ENCODE measurements at regions not wholly inside any gene's neighbourhood (a gene's known extent, or its start where the extent isn't known, plus 50 kb on each side); places are given as distances from the start of the nearest gene placed in this dataset.
"Not testable (repeated sequence)": the region's sequence is repeated elsewhere in the genome, so short reads cannot be mapped to it uniquely, and the experiment has no call there.

GRCh38 chr7:67618556-67619162 lies 622.0 kb downstream of the TYW1 start:
- H3K27ac Mint-ChIP-seq, result no peak overlapping the region
- no peak for ATAC-seq
- no peak overlapping the region for H3K4me3 Mint-ChIP-seq
- H3K4me1 Mint-ChIP-seq, result no peaks in the 10 kb centered on the region
- H3K36me3 Mint-ChIP-seq, result no peaks in the 10 kb centered on the region
- H3K27me3 Mint-ChIP-seq, result no peaks in the 10 kb centered on the region
- DNase-seq, result no peak
- H3K9me3 Mint-ChIP-seq (ENCODE audit: low read depth), result peaks cover 3% of the 10 kb centered on the region
- CTCF ChIA-PET, result no interaction called here

GRCh38 chr7:67619175-67619574 lies 622.5 kb downstream of the TYW1 start:
- Mint-ChIP-seq H3K4me3 (no peak overlapping the region), H3K36me3 (no peaks in the 10 kb centered on the region), H3K9me3 (ENCODE audit: low read depth) (no peaks in the 10 kb centered on the region), H3K27me3 (no peaks in the 10 kb centered on the region), H3K27ac (no peak overlapping the region), H3K4me1 (no peaks in the 10 kb centered on the region)
- DNase-seq (no peak), ATAC-seq (no peak)
- CTCF ChIA-PET, result no interaction called here

GRCh38 chr7:67620216-67620933 lies 623.7 kb downstream of the TYW1 start:
- CTCF ChIA-PET, result no interaction called here
- H3K27me3 Mint-ChIP-seq, result no peaks in the 10 kb centered on the region
- DNase-seq, result no peak
- H3K9me3 Mint-ChIP-seq (ENCODE audit: low read depth), result no peaks in the 10 kb centered on the region
- no peak for ATAC-seq
- no peak overlapping the region for H3K4me3 Mint-ChIP-seq
- no peaks in the 10 kb centered on the region for H3K36me3 Mint-ChIP-seq
- no peaks in the 10 kb centered on the region for H3K4me1 Mint-ChIP-seq
- H3K27ac Mint-ChIP-seq, result no peak overlapping the region

GRCh38 chr7:67621704-67622103 lies 625.1 kb downstream of the TYW1 start:
- DNase-seq, result no peak
- CTCF ChIA-PET, result no interaction called here
- Mint-ChIP-seq H3K4me3 (no peak overlapping the region), H3K27ac (no peak overlapping the region), H3K9me3 (ENCODE audit: low read depth) (no peaks in the 10 kb centered on the region), H3K4me1 (no peaks in the 10 kb centered on the region), H3K27me3 (no peaks in the 10 kb centered on the region), H3K36me3 (no peaks in the 10 kb centered on the region)
- ATAC-seq, result no peak

- no peaks in the 10 kb centered on the region for H3K9me3 Mint-ChIP-seq (ENCODE audit: low read depth)
- H3K27me3 Mint-ChIP-seq, result no peaks in the 10 kb centered on the region
- CTCF ChIA-PET, result interaction anchor here (0.7 to 1.5 kb wide), 7 partner anchors 9 to 141 kb away, joined by 3 to 4 read pairs (median 3); no protein-coding TSS in a partner anchor
- no peaks in the 10 kb centered on the region for H3K4me1 Mint-ChIP-seq
- no peak overlapping the region for H3K4me3 Mint-ChIP-seq
- no peaks in the 10 kb centered on the region for H3K36me3 Mint-ChIP-seq
- no peak overlapping the region for H3K27ac Mint-ChIP-seq
- DNase-seq, result peak; percentile 42
- ATAC-seq, result no peak
Measured at GRCh38 chr7:67625257-67625737, 628.7 kb downstream of the TYW1 start.

- Mint-ChIP-seq H3K4me1 (no peaks in the 10 kb centered on the region), H3K27me3 (no peaks in the 10 kb centered on the region), H3K27ac (no peak overlapping the region), H3K9me3 (ENCODE audit: low read depth) (peaks cover 3% of the 10 kb centered on the region), H3K4me3 (no peak overlapping the region), H3K36me3 (no peaks in the 10 kb centered on the region)
- DNase-seq, result no peak
- CTCF ChIA-PET, result no interaction called here
- ATAC-seq, result no peak
Measured at GRCh38 chr7:67631476-67631875, 634.8 kb downstream of the TYW1 start.

- ATAC-seq, result no peak
- no peak overlapping the region for H3K27ac Mint-ChIP-seq
- H3K4me3 Mint-ChIP-seq, result no peak overlapping the region
- CTCF ChIA-PET, result no interaction called here
- H3K27me3 Mint-ChIP-seq, result no peaks in the 10 kb centered on the region
- no peaks in the 10 kb centered on the region for H3K36me3 Mint-ChIP-seq
- H3K4me1 Mint-ChIP-seq, result no peaks in the 10 kb centered on the region
- DNase-seq, result no peak
- H3K9me3 Mint-ChIP-seq (ENCODE audit: low read depth), result peaks cover 5% of the 10 kb centered on the region
Measured at GRCh38 chr7:67635271-67635670, 638.6 kb downstream of the TYW1 start.

- CTCF ChIA-PET, result interaction anchor here (1.1 kb wide), 1 partner anchor 11 kb away, joined by 3 read pairs; no protein-coding TSS in a partner anchor
- peaks cover 5% of the 10 kb centered on the region for H3K9me3 Mint-ChIP-seq (ENCODE audit: low read depth)
- no peaks in the 10 kb centered on the region for H3K36me3 Mint-ChIP-seq
- no peaks in the 10 kb centered on the region for H3K4me1 Mint-ChIP-seq
- DNase-seq, result no peak
- ATAC-seq, result no peak
- H3K27me3 Mint-ChIP-seq, result no peaks in the 10 kb centered on the region
- H3K4me3 Mint-ChIP-seq, result no peak overlapping the region
- H3K27ac Mint-ChIP-seq, result no peak overlapping the region
Measured at GRCh38 chr7:67636348-67637022, 639.9 kb downstream of the TYW1 start.

- Mint-ChIP-seq H3K27me3 (no peaks in the 10 kb centered on the region), H3K4me1 (no peaks in the 10 kb centered on the region), H3K36me3 (no peaks in the 10 kb centered on the region), H3K4me3 (no peak overlapping the region), H3K27ac (no peak overlapping the region), H3K9me3 (ENCODE audit: low read depth) (peaks cover 5% of the 10 kb centered on the region)
- CTCF ChIA-PET, result interaction anchor here (1.1 kb wide), 1 partner anchor 12 kb away, joined by 3 read pairs; no protein-coding TSS in a partner anchor
- DNase-seq, result no peak
- ATAC-seq, result no peak
Measured at GRCh38 chr7:67637023-67637358, 640.4 kb downstream of the TYW1 start.

- DNase-seq, CTCF ChIA-PET, H3K36me3 Mint-ChIP-seq, H3K4me3 Mint-ChIP-seq, H3K4me1 Mint-ChIP-seq, H3K27ac Mint-ChIP-seq, H3K27me3 Mint-ChIP-seq, ATAC-seq: not testable (repeated sequence)
- peaks cover 10% of the 10 kb centered on the region for H3K9me3 Mint-ChIP-seq (ENCODE audit: low read depth)
Measured at GRCh38 chr7:67642542-67642941, 645.9 kb downstream of the TYW1 start.

- H3K27me3 Mint-ChIP-seq, result no peaks in the 10 kb centered on the region
- no peak overlapping the region for H3K4me3 Mint-ChIP-seq
- ATAC-seq (no peak), DNase-seq (no peak)
- H3K9me3 Mint-ChIP-seq (ENCODE audit: low read depth), result peaks cover 16% of the 10 kb centered on the region
- H3K27ac Mint-ChIP-seq, result no peak overlapping the region
- H3K36me3 Mint-ChIP-seq, result no peaks in the 10 kb centered on the region
- H3K4me1 Mint-ChIP-seq, result no peaks in the 10 kb centered on the region
- CTCF ChIA-PET, result no interaction called here
Measured at GRCh38 chr7:67644151-67644550, 647.5 kb downstream of the TYW1 start.

GRCh38 chr7:67652937-67653336 lies 656.3 kb downstream of the TYW1 start:
- Mint-ChIP-seq H3K36me3 (no peaks in the 10 kb centered on the region), H3K27me3 (no peaks in the 10 kb centered on the region), H3K4me3 (no peak overlapping the region), H3K9me3 (ENCODE audit: low read depth) (peaks cover 10% of the 10 kb centered on the region), H3K27ac (no peak overlapping the region), H3K4me1 (no peaks in the 10 kb centered on the region)
- no peak for ATAC-seq
- CTCF ChIA-PET, result no interaction called here
- DNase-seq, result no peak

GRCh38 chr7:67653856-67654454 lies 657.3 kb downstream of the TYW1 start:
- no peaks in the 10 kb centered on the region for H3K36me3 Mint-ChIP-seq
- H3K4me1 Mint-ChIP-seq, result no peaks in the 10 kb centered on the region
- CTCF ChIA-PET, result no interaction called here
- H3K27ac Mint-ChIP-seq, result no peak overlapping the region
- H3K4me3 Mint-ChIP-seq, result no peak overlapping the region
- H3K9me3 Mint-ChIP-seq (ENCODE audit: low read depth), result peaks cover 6% of the 10 kb centered on the region
- ATAC-seq (no peak), DNase-seq (no peak)
- no peaks in the 10 kb centered on the region for H3K27me3 Mint-ChIP-seq

GRCh38 chr7:67654642-67655041 lies 658.0 kb downstream of the TYW1 start:
- DNase-seq (no peak), ATAC-seq (no peak)
- H3K27me3 Mint-ChIP-seq, result no peaks in the 10 kb centered on the region
- no peaks in the 10 kb centered on the region for H3K36me3 Mint-ChIP-seq
- no peak overlapping the region for H3K27ac Mint-ChIP-seq
- no peaks in the 10 kb centered on the region for H3K4me1 Mint-ChIP-seq
- peaks cover 4% of the 10 kb centered on the region for H3K9me3 Mint-ChIP-seq (ENCODE audit: low read depth)
- H3K4me3 Mint-ChIP-seq, result no peak overlapping the region
- CTCF ChIA-PET, result no interaction called here
